Endothelial cell (in vitro differentiated cells): ENCODE measurements at regions not wholly inside any gene's neighbourhood (a gene's known extent, or its start where the extent isn't known, plus 50 kb on each side); places are given as distances from the start of the nearest gene placed in this dataset.

Source experiments
- DNase-seq: peaks from one replicate; pipeline ENCODE4 v3.0.0; 2021; ENCODE audit warnings: low spot score
- H3K27ac Mint-ChIP-seq: one replicate; pipeline ENCODE4 v1.8.0; 2021; ENCODE audit warnings: mixed read lengths, inconsistent platforms; ENCODE audit not compliant: unreplicated experiment
- H3K27me3 Mint-ChIP-seq: one replicate; pipeline ENCODE4 v1.8.0; 2021; ENCODE audit warnings: mild to moderate bottlenecking, moderate library complexity, mixed read lengths, inconsistent platforms; ENCODE audit not compliant: unreplicated experiment
- H3K36me3 Mint-ChIP-seq: one replicate; pipeline ENCODE4 v1.8.0; 2021; ENCODE audit warnings: mild to moderate bottlenecking, low read depth, mixed read lengths, inconsistent platforms; ENCODE audit not compliant: unreplicated experiment
- H3K4me1 Mint-ChIP-seq: one replicate; pipeline ENCODE4 v1.8.0; 2021; ENCODE audit warnings: mild to moderate bottlenecking, mixed read lengths, inconsistent platforms; ENCODE audit not compliant: unreplicated experiment
- H3K4me3 Mint-ChIP-seq: one replicate; pipeline ENCODE4 v1.8.0; 2021; ENCODE audit warnings: mild to moderate bottlenecking, mixed read lengths, inconsistent platforms; ENCODE audit not compliant: unreplicated experiment
- H3K9me3 Mint-ChIP-seq: one replicate; pipeline ENCODE4 v1.8.0; 2021; ENCODE audit warnings: mixed read lengths, inconsistent platforms; ENCODE audit not compliant: unreplicated experiment
- CTCF ChIP-seq: fragments of 200-600 bp; sonication (generic); IDR thresholded peaks from one replicate; pipeline ENCODE4 v1.5.0; 2021; ENCODE audit warnings: antibody characterized with exemption; ENCODE audit not compliant: unreplicated experiment

- DNase-seq, result no peak
- no peak overlapping the region for H3K27ac Mint-ChIP-seq
- no peaks in the 10 kb centered on the region for H3K9me3 Mint-ChIP-seq
- H3K4me1 Mint-ChIP-seq, result peaks cover 8% of the 10 kb centered on the region
- H3K4me3 Mint-ChIP-seq, result no peak overlapping the region
- H3K27me3 Mint-ChIP-seq, result peaks cover 3% of the 10 kb centered on the region
- no peaks in the 10 kb centered on the region for H3K36me3 Mint-ChIP-seq
- TF ChIP-seq CTCF, result no peak
Observed at GRCh38 chr5:125969814-125970171, 453.4 kb upstream of the GRAMD2B start.

DNA sequence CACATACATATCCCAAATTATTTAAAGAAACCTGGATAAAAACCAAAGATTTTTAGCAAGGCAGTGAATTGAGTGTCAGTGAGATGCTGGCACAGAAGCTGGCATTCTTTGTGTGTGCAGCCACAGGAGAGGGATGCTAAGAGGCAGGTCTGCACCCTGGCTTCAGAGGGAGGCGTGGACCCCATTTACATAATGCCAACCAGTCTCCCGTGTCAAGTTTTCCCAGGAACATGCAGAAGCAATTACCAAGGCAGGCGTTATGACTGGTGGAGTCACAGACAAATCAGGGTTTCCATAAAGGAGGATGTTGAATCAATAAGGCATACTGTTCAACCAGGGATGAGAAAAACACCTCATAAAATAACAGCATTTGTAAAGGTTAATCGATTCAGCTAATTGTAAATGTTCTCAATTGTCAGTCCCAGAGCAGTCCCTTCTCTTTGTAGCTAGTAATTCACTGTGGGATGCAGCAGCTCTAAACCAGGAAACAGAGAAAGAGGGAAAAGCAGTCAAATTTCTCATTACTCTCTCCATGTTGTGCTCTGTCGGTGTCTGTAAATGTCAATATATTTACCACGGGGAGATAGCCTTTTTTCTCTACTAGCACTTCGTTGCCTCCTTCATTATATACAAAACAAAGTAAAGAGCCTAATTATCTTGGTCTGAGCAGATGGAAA is 452.4 kb upstream of the GRAMD2B start:
- Mint-ChIP-seq H3K4me1 (peaks cover 8% of the 10 kb centered on the region), H3K9me3 (no peaks in the 10 kb centered on the region), H3K4me3 (no peak overlapping the region), H3K36me3 (no peaks in the 10 kb centered on the region), H3K27me3 (peaks cover 3% of the 10 kb centered on the region), H3K27ac (no peak overlapping the region)
- no peak for TF ChIP-seq CTCF
- no peak for DNase-seq

- Mint-ChIP-seq H3K27me3 (peaks cover 3% of the 10 kb centered on the region), H3K36me3 (no peaks in the 10 kb centered on the region), H3K27ac (no peak overlapping the region), H3K4me1 (peaks cover 4% of the 10 kb centered on the region), H3K9me3 (no peaks in the 10 kb centered on the region), H3K4me3 (no peak overlapping the region)
- TF ChIP-seq CTCF, result no peak
- DNase-seq, result no peak
Observed at GRCh38 chr5:125972706-125973105, 450.5 kb upstream of the GRAMD2B start.

GRCh38 chr5:125974679-125975078 is 448.5 kb upstream of the GRAMD2B start:
- DNase-seq, result no peak
- Mint-ChIP-seq H3K4me3 (no peak overlapping the region), H3K27me3 (peaks cover 3% of the 10 kb centered on the region), H3K4me1 (no peaks in the 10 kb centered on the region), H3K9me3 (no peaks in the 10 kb centered on the region), H3K36me3 (no peaks in the 10 kb centered on the region), H3K27ac (no peak overlapping the region)
- no peak for TF ChIP-seq CTCF

- no peak overlapping the region for H3K4me3 Mint-ChIP-seq
- no peak for DNase-seq
- H3K27me3 Mint-ChIP-seq, result no peaks in the 10 kb centered on the region
- H3K4me1 Mint-ChIP-seq, result no peaks in the 10 kb centered on the region
- no peak for TF ChIP-seq CTCF
- H3K9me3 Mint-ChIP-seq, result no peaks in the 10 kb centered on the region
- H3K36me3 Mint-ChIP-seq, result no peaks in the 10 kb centered on the region
- no peak overlapping the region for H3K27ac Mint-ChIP-seq
Observed at GRCh38 chr5:125976421-125977000, 446.7 kb upstream of the GRAMD2B start.
